ENCODE measurements at regions not wholly inside any gene's neighbourhood (a gene's known extent, or its start where the extent isn't known, plus 50 kb on each side); places are given as distances from the start of the nearest gene placed in this dataset.

DNA sequence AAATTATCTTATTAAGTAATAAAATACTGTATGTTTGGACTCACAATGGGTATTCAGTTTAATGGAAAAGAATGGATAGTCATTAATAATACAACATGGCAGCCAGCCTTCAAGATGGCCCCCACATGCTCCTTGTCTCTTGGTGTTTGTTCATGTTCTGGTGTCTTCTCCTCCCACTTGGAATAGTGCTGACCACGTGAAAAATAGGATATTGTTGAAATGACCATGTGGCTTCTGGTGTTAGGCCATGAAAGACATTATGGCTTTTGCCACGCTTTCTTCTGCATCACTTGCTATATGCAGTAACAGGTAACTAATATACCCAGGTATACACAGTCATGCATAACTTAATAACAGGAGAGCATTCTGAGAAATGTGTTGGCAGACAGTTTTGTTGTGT, 341.0 kb downstream of the KCNJ2 start:
- TF ChIP-seq, protein P1, sequence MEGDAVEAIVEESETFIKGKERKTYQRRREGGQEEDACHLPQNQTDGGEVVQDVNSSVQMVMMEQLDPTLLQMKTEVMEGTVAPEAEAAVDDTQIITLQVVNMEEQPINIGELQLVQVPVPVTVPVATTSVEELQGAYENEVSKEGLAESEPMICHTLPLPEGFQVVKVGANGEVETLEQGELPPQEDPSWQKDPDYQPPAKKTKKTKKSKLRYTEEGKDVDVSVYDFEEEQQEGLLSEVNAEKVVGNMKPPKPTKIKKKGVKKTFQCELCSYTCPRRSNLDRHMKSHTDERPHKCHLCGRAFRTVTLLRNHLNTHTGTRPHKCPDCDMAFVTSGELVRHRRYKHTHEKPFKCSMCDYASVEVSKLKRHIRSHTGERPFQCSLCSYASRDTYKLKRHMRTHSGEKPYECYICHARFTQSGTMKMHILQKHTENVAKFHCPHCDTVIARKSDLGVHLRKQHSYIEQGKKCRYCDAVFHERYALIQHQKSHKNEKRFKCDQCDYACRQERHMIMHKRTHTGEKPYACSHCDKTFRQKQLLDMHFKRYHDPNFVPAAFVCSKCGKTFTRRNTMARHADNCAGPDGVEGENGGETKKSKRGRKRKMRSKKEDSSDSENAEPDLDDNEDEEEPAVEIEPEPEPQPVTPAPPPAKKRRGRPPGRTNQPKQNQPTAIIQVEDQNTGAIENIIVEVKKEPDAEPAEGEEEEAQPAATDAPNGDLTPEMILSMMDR (IDR thresholded peaks at IDR 0.05) = no peak
- TF ChIP-seq EP300 (IDR thresholded peaks at IDR 0.05) = no peak
